HG03196 (cell line): ENCODE measurements at regions not wholly inside any gene's neighbourhood (a gene's known extent, or its start where the extent isn't known, plus 50 kb on each side); places are given as distances from the start of the nearest gene placed in this dataset.

ENCODE experiments used
- ATAC-seq: cut with Tn5 transposase; IDR thresholded peaks from one replicate; pipeline ENCODE4 v1.9.1; 2021; ENCODE audit not compliant: unreplicated experiment

DNA sequence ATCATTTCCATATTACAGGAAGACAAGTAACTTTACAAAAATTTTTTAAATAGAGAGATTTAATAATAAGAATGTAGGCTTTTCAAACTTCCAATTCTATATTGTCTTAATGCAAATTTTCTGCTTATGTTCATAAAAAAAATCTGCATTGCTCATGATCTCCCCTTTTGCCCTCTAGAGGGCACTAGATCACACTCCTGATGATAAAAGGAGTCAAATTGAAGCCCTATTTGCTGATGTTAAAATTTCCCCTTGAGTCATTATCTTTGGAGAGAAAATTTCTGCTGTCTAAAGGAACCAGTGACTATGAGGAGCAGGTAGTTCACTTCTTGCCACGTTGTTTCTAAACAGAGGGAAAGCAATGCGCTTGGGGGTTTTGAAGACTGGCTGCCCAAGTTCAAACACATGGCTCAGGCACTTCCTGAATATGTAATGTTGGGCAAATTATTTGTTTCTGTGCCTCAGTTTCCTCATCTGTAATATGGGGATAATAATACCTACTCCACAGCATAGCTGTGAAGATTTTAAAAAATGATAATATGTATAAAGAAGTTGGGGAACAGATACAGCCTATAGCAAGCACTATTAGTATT lies 874.2 kb downstream of the TFAP2A start:
- ATAC-seq = no peak

DNA sequence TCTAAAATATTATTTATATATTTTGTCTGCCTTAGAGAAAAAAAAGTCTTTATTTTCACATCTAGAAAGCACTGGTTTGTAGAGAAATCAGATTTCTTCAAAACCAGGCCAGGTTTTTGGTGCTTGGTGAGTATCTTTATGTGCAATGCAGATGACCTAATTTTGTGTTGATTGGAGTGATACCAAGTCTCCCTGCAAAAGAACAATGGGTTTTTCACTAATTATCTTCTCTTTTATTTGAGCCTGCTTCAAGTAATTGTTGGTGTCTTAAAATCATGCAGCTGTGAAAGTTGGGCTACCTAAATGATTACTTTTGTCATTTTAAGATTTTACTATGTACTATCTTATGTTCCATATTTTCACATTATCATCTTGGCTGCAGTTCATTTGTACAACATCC lies 874.7 kb downstream of the TFAP2A start:
- no peak for ATAC-seq

DNA sequence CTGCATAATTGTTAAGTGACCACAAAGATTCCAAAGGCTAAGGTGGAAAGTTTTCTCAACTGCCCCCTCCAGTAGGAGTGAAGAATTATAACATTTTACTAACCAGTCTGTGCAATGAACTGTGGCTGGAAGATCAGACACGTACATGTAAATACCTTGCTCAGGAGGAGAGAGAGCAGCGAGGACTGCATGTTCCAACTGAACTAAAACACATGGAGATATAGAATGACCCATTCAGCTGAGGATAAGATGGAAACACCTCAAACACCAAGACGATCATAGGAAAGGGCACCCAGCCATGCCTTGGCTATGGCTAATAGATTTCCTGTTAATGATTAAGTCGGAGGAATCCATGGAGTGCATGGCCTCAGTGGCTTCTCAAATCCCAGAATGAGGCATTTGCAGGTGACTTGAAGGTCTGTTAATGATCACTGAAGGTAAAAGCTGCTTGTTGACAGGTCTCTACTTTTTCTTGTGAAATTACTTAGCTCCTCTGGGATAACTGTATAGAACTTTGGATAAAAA lies 875.6 kb downstream of the TFAP2A start:
- ATAC-seq = no peak

DNA sequence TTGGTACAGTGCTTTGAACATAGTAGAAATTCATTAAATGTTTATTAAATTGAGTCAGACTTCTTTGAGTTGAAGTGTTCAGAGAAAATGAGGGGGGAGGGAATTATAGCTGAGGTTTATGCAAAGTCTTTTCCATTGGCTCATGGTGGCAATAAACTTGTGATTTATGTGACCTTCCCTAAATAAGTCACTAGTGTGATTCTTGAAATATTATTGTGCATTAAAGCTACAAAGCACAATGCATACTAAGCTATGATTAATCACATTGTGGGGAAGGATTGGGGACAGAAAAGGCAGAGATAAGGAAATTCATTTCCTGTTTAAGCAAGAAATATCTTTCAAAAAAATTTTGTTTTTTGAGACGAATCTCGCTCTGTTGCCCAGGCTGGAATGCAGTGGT lies 877.5 kb downstream of the TFAP2A start:
- ATAC-seq = no peak

DNA sequence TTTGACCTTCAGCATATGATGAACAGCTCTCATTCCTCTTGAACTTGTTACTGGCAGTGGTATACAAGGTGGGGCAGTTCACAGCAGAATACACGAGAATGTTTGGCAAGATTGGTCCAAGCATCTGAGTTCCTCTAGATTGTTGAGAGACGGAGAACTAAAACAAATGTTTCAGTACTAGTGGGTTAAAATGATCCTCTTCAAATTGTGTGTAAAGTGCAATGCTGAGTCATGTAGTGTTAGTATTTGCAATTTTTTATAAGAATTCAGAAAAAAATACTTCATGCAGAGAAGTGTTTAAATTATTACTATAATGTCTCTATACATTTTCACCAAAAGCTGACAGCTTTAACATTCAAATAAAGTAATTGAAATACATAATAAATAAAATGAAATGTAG lies 879.8 kb downstream of the TFAP2A start:
- no peak for ATAC-seq

DNA sequence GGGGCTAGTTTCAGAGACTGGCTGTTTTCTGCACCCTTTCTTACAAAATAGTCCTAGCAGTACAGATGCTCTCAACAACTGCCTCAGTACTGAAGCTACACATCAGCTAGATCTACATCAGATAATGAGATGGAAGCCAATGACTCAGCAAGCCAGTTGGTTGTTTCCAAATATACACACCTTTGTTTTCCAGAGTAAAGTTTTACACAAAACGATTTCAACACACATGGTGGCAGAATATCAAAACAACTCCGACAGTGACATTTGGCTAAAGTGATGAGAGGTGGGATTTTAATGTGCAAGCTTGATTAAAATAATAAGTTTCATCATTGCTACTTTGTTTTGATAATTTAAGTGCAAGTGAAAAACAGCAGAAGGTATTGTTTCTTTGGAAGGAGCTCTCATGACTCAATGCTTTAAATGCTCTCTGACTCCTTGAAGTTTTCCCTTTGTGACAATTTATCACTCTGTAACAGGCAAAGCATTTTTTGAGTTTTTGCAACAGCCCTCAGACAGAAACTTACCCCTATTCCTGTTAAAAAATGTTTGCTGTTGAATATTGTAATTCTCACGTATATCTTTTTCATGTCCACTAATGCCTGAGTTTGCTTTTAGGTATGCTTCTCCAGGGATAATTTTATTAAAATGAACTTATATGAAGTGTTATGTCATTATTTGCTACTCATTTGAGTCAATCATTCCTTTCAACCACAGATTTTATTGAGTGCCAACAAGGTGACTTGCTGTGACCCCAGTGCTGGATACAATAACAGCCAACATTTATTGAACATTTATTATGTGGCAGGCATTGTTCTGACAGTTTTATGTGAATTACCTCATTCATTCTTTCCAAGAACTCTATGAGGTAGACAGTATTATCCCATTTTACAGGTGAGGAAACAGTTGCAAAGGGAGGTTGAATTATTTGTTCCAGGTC lies 882.0 kb downstream of the TFAP2A start:
- ATAC-seq = no peak

DNA sequence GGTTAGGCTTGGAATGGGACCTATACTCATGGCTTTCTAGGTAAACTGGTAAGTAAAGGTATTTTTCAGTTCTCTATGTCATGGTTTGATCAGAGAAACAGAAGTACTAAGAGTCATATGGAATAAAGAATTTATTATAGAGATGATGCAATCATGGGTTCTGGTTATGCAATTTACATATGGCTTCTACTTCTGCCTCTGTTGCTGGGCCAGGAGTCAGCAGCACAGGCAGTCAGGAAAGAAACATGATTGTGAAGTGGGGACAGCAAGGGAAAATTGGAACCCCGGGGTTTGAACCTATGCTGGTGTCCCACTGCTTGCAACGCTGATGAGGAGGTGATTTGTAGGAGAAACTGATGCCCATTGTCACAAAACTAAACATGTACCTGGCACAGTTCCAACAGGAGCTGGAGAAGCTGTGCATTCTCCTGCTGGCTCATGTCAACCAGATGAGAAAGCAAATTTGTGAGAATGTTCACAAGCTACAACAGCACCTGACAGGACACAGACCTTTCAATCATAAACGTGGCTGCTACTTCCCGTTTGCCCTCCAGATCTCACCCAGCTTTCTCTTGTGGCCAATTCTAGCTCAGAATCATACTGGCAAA lies 887.1 kb downstream of the TFAP2A start:
- ATAC-seq = no peak

DNA sequence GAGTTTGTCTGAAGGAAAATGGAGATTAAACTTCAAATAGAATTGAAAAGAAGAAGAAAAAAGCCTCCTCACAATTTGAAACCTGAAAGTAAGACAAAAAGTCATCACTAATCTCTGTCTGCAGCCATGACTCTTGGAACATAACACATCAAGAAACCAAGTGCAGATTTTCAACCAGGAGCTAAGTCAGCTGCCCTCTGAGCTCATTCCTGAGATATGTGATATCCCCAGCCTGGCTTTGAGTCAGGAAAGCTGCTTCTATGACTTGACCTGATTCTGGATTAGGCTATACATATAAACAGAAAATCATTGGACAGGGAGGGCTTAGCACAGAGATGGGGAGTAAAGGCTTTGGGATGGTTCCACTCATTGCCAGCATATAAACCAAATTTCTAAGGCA lies 891.4 kb downstream of the TFAP2A start:
- no peak for ATAC-seq

DNA sequence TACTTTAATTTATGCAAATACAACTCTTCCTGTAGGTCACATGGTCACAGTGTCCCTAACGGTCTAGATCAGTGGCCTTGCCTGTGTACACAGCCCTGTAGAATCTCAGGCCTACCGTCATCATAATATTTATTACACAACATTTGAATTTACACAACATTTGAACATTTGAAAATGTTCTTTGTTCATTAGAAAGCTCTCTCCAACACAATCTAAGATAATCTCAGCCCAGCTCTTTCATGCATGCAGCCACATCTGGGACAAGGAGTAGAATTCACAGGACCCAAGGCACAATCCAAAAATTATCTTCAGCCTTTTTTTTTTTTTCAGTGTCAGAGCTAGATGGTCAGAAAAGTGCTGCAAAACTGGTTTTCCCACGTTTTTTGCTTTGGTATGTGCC lies 892.8 kb downstream of the TFAP2A start:
- no peak for ATAC-seq

DNA sequence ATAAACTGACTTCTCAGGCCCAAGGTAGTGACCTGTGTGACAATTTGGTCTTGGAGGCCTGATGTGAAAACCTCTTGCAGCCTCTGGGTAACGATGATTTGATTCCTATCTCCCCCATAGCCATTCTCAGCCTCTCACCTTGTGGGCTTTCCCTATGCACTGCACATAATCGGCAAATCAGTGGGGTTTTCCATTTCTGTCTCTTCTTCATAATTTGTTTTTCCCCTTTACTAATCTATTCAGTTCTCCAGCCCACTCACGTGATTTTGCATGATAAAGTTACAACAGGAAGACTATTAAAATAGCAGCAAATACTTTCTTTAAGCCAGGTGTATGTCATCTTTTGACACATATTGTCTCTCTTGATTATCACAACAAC lies 893.7 kb downstream of the TFAP2A start:
- no peak for ATAC-seq

DNA sequence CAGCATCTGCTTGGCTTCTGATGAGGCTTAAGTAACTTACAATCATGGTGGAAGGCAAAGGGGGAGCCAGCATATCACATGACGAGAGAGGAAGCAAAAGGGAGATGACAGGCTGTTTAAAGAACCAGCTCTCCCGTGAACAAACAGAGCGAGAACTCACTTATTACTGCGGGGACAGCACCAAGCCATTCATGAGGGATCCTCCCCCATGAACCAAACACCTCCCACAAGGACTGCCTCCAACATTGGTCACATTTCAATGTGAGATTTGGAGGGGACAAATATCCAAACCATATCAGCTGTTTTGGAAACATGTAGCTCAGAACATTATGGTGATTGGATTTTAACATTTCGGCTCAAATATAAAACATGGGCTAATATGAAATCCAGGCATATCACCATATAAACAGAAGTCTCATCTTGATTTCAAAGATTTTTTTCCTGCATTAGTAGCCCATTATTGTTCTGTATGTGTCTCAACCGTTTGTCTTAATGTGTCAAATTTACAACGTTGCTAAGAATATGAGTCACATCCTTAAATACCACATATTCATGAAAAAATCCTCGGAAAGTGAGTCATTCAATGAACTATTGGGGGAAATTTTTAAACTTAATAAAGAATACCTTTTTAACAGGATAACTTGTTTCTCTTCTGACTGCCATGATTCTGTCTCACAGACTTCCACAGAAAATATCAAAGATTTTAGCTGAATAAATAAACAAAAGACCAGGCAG lies 894.3 kb downstream of the TFAP2A start:
- ATAC-seq = no peak

DNA sequence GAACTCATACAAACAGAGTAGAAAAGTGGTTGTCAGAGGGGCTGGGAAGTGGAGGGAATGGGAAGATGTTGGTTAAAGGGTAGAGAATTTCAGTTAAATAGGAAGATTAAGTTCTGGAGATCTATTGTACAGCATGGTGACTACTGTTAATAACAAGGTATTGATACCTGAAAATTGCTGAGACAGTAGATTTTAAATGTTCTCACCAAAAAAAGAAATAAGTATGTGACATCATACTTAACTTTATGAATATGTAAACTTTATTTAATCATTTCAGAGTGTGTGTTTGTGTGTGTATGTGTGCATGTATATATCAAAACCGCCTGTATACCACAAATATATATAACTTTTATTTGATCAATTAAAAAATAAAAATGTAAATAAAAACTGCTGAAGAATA lies 896.4 kb downstream of the TFAP2A start:
- no peak for ATAC-seq

DNA sequence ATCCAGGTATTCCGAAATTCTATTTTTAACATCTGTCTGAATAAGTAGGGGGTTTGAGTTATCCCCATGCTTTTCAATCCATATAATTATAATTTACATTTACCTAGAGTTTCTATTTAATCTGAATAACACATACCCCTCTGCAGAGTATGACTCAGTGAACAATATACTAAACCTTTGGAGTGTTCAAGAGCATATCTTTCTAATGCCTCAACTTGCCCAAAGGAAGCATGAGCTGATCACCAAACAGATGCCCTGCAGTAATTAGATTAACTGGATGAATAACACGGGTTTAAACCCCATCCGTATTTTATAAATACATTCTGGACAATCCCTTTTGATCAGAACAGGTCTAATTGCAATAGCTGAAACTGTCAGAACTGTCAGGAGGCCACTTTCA lies 897.1 kb downstream of the TFAP2A start:
- ATAC-seq = no peak

DNA sequence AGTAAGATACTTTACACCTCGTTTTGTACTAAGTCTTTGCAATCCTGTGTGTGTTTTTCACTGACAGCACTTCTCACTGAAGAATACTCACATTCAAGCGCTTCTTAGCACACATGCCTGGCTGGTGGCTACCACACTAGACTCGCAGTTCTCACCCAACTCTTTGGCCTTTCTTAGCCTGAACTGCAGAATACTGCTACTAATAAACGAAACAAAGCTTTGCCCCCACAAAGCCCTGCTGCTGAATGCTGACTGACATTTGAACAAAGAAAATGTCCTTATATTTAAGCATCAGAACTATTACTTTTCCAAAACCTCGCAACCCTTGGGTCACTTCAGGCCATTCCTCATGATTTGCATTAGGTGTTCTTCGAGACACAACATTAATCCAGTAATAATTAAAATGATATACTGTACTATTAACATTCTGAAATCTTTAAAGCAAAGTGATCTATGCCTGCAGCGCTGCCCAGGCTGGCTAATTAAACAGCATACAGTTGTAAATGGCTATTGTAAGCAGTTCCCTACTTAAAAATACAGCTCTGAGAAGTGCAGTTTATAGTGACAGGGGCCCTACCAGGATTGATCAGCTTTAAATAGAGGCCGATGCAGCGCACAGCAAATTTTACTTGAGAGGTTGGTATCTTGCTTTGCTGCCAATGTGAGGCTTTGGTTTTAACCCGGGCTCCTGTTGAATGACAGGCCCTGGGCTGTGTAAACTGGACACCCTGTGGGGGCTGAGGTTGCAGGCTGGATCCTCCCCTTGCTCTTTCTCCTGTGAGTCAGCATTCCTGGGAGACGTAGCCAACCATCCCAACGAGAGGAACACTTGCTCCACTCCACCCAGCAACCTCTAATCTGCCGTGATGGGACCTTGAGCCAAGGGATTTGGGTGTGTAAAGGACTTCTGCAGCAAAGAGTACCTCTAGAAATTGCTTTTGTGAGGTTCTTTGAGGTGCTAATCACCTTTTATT lies 899.0 kb downstream of the TFAP2A start:
- no peak for ATAC-seq

DNA sequence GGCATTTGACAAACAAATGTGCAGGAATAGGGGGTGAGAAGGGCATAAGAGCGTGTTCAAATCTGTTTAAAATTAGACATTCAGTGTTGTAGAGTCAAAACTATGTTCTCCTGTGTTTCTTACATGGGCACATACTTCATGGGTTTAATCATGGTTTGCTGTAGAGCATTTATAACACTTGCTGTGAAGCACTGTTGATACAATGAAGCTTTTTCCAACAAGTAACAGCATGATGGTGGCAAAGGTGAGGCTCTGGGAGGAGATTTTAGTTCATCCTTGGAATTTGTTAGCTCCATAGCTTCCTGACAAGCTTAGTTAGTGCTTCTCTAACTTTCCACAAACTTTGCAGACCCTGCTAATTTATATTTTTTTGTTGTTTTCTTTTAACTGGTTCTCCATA lies 900.7 kb downstream of the TFAP2A start:
- ATAC-seq = no peak

DNA sequence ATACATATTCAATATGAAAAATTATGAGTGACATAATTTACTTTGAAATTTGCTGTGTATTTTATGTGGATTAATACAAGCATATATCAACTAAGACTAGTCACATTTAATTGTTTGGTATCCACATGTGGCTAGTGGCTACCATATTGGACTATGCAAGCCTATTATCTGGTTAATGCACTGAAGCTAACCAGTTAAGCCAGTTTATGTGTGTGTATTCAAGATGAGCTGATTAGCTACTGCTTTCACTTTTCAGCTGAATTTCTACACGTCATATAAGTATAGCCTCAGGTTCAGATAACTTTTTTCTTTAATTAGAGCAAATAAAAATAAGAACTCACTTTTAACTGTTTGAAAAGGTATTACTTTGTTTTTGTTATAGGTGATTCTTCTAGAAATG lies 903.7 kb downstream of the TFAP2A start:
- ATAC-seq = no peak

DNA sequence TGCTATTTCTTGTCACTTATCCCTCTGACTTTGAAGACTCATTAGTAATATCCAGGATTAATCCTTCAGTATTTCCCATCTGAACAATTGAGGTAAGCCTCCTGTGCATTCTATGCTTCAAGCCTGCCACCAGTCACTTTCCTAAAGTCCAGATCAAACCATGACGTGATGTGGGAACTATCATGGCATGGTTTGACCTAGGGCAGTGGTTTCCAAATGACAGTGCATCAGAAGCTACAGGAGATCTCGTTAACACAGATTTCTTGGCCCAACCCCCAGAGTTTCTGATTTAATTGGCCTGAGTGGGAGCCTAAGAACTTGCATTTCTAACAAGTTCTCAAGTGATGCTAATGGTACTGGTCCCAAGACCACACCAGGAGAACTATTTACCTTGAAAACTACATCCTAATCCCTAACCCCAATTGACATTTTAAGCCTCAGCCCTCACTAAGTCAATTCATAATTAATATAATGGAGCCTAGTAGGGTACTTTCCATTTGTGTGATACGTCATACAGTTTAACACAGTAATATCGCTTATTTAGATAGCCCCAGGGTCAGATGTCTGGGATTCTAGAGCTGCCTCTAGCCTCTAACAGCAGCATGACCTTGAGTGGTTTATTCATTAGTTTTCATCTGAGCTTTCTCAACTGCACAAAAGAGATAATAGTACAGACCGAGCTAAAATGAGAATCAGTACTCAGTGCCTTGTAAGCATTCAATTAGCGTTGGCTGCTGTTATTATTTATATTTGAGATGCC lies 907.6 kb downstream of the TFAP2A start:
- no peak for ATAC-seq

DNA sequence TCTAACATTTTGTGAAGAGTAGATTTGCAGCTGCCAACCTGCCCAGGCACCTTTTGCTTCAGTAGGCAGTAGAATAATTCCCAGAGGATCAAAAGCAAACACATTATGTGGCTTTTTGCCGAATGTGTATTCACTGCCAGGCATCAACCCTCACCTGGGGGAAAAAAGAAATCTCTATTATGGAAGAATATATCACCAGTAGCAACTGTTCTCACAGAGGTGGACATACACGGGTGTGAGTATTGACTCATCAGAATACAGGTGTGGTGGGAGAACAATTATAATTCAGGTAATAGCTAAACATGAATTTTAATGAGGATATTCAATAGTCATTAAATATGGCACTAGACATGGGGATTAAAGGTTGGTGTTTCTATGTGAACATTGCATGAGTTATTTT lies 910.7 kb downstream of the TFAP2A start:
- no peak for ATAC-seq

DNA sequence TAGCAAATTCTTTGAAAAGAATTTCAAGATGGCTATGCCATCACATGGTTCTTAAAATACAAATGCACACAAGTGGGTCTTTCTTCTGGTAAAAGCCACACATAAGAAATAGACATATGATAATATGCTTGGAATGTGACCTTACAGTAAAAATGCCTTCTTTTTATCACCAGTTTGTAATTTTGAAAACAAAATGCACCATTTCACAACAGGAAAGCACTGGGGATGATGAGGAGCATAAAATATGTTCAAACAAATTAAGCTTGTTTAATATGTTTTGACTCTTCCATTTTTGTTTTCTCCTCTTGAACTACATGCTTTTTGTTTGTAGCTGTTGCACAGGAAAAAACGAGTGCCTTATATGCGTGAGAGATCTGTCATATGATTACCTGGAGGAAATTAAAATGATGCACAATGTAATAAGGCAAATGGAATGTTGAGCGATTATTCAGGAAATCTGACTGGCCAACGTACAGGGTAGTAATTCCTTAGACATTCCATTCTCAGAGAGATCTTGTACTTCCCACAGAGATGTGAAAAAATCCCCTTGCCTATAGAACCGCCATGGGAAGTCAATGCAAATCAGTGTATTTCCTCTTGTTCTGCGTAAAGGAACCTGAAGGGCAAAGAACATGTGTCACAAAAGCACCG lies 911.6 kb downstream of the TFAP2A start:
- no peak for ATAC-seq
